ENCODE measurements at regions not wholly inside any gene's neighbourhood (a gene's known extent, or its start where the extent isn't known, plus 50 kb on each side); places are given as distances from the start of the nearest gene placed in this dataset.

DNA sequence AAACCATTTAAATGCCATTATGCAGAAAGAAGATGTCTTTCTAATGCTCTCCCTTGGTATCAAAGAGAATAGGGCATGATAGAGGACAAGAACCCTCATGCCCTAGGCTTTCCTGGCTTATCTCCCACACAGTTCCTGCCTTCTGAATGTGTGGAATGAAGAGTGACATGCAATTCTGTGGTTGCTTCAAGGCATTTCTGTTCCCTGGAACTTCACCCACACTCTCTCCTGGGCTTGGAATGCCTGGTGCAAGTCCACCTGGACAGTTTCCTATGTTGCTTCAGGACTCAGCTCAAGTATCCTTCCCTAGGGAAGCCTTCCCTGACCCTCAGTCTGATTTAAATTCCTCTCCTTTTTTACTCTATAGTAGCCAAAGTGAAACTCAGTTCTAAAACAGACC is 53.8 kb upstream of the DRD2 start:
- H3K79me1 ChIP-seq (ENCODE audit: low read depth, low read length), result no peaks in the 10 kb centered on the region
- H3K27ac ChIP-seq (ENCODE audit: low read depth, low read length), result no peak overlapping the region
- no peak overlapping the region for H2BK15ac ChIP-seq (ENCODE audit: low read length)
- no peaks in the 10 kb centered on the region for H3K36me3 ChIP-seq (ENCODE audit: control insufficient read depth in 2 of 4, insufficient read depth in 4 of 4, low read length in 3 of 4)
- FAIRE-seq (no peak), DNase-seq (ENCODE audit: low read depth in 1 of 2, low spot score in 2 of 2) (no peak)
- H3K56ac ChIP-seq (replicated peaks; ENCODE audit: insufficient read length, low read depth, low read length), result no peak overlapping the region
- H2BK5ac ChIP-seq (ENCODE audit: low read depth, low read length), result no peak overlapping the region
- ChIA-PET CTCF (ENCODE audit: partially characterized antibody) (interaction anchor here (0.6 to 4.6 kb wide), 8 partner anchors 8 to 811 kb away, joined by 3 to 34 read pairs (median 6); no protein-coding TSS in a partner anchor), POLR2A (ENCODE audit: partially characterized antibody) (no interaction called here)
- H4K5ac ChIP-seq (ENCODE audit: insufficient read length, low read depth, low read length), result no peak overlapping the region
- no peak overlapping the region for H2BK20ac ChIP-seq (ENCODE audit: low read length)
- no peak overlapping the region for H2AFZ ChIP-seq (ENCODE audit: low read length)
- H4K91ac ChIP-seq (replicated peaks; ENCODE audit: insufficient read length, low read length), result no peak overlapping the region
- H3K14ac ChIP-seq (ENCODE audit: insufficient read length), result no peak overlapping the region
- no peak overlapping the region for H3K18ac ChIP-seq (ENCODE audit: extremely low read depth, low read length)
- H3K9ac ChIP-seq (replicated peaks in 1 of 4; ENCODE audit: extremely low read depth in 1 of 4, low read depth in 3 of 4, low read length in 3 of 4), result no peak overlapping the region
- H3K23me2 ChIP-seq (ENCODE audit: low read depth, low read length), result no peaks in the 10 kb centered on the region
- H3K4me3 ChIP-seq (ENCODE audit: extremely low read depth in 1 of 4, insufficient read depth in 2 of 4, low read depth in 3 of 4, low read length in 4 of 4), result no peak overlapping the region
- no peak overlapping the region for H4K8ac ChIP-seq (ENCODE audit: extremely low read depth, insufficient read depth, low read length)
- H3K4me1 ChIP-seq (replicated peaks in 1 of 4; ENCODE audit: control insufficient read depth in 3 of 4, insufficient read depth in 4 of 4, low read length in 3 of 4), result no peaks in the 10 kb centered on the region; a peak in 1 of 7 replicates
- no peak overlapping the region for H3K23ac ChIP-seq (ENCODE audit: insufficient read length)
- TF ChIP-seq ZNF274 (IDR thresholded peaks at IDR 0.05; ENCODE audit: borderline replicate concordance, extremely low read depth, low read length) (no peak), POU5F1 (IDR thresholded peaks at IDR 0.05; ENCODE audit: low read depth, low read length) (no peak), SIRT6 (IDR thresholded peaks at IDR 0.05; ENCODE audit: low read length) (no peak), KDM1A (IDR thresholded peaks at IDR 0.05; ENCODE audit: borderline replicate concordance, low read length) (no peak), EZH2 (IDR thresholded peaks at IDR 0.05; ENCODE audit: low read depth, low read length, severe bottlenecking) (no peak), ASH2L (IDR thresholded peaks at IDR 0.05; ENCODE audit: low read length) (no peak), SP2 (IDR thresholded peaks at IDR 0.05; ENCODE audit: low read length) (no peak)
- TF ChIP-seq, protein P1, sequence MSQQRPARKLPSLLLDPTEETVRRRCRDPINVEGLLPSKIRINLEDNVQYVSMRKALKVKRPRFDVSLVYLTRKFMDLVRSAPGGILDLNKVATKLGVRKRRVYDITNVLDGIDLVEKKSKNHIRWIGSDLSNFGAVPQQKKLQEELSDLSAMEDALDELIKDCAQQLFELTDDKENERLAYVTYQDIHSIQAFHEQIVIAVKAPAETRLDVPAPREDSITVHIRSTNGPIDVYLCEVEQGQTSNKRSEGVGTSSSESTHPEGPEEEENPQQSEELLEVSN (IDR thresholded peaks at IDR 0.05), result no peak
- no peaks in the 10 kb centered on the region; a peak in 1 of 7 replicates for H3K27me3 ChIP-seq (replicated peaks in 1 of 4; ENCODE audit: control insufficient read depth in 3 of 4, extremely low read depth in 1 of 4, insufficient read depth in 3 of 4, low read length in 3 of 4)
- H4K20me1 ChIP-seq (replicated peaks in 1 of 2; ENCODE audit: control insufficient read depth in 1 of 2, insufficient read depth in 2 of 2, low read length in 2 of 2), result no peaks in the 10 kb centered on the region
- no peak overlapping the region for H2BK12ac ChIP-seq (ENCODE audit: low read depth, low read length)
- H2BK120ac ChIP-seq (replicated peaks; ENCODE audit: low read depth, low read length), result no peak overlapping the region
- peaks cover 0 to 1% of the 10 kb centered on the region in 2 experiments; a peak in 1 of 4 replicates for H3K9me3 ChIP-seq (ENCODE audit: insufficient read depth in 2 of 2, low read depth in 1 of 2, low read length in 1 of 2)
- no peak overlapping the region for H3K4me2 ChIP-seq (ENCODE audit: insufficient read depth in 1 of 2, low read depth in 2 of 2, low read length in 2 of 2)
- H3K79me2 ChIP-seq (ENCODE audit: control insufficient read depth in 1 of 2, insufficient read depth in 2 of 2, low read length in 2 of 2), result no peaks in the 10 kb centered on the region
- no peak overlapping the region for H2AK5ac ChIP-seq (ENCODE audit: low read depth, low read length)
- no peak overlapping the region for H3K4ac ChIP-seq (replicated peaks; ENCODE audit: insufficient read length, low read depth, low read length)

All from H1 (cell line).